GM18519 (cell line): ENCODE measurements at regions not wholly inside any gene's neighbourhood (a gene's known extent, or its start where the extent isn't known, plus 50 kb on each side); places are given as distances from the start of the nearest gene placed in this dataset.

Source experiments
- ATAC-seq: cut with Tn5 transposase; IDR thresholded peaks from one replicate; pipeline ENCODE4 v1.9.1; 2021; ENCODE audit warnings: mild to moderate bottlenecking, moderate library complexity; ENCODE audit not compliant: unreplicated experiment, low FRiP score

DNA sequence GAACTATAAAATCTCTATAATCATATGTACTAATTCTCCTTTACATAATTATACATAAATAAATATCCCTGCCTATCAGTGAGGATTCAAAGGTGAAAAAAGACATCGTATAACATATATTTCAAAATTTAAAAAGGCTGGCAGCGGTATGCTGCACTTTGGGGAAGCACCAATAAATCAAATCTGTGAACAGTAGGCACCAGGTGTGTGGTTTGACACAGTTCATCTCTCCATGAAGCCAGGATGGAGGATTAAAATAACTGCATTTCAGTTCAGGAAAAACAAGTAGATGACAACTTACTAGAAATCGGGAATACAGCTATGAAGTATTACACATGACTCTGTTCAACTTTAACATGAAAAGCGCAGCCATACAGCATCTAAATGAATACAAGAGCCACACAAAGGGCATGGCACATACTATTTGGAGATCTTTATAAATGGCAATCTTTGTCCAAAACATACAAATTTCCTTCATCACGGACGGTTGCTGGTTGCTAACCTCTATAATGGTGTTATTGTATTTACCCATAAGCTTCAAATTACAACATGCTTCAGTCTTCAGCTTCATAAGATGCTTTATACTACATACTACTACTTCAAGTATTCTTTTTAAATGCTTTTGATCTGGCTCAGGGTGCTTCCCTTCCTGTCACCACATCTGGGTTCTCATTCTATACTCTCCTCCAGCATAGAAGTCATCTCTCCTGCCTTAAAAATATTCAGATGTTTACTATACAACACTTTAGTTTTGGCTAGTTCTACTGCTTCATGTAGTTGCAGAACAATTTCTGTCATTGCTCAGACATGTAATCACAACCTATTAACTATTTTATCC lies 128.7 kb downstream of the KLF12 start:
- no peak for ATAC-seq

DNA sequence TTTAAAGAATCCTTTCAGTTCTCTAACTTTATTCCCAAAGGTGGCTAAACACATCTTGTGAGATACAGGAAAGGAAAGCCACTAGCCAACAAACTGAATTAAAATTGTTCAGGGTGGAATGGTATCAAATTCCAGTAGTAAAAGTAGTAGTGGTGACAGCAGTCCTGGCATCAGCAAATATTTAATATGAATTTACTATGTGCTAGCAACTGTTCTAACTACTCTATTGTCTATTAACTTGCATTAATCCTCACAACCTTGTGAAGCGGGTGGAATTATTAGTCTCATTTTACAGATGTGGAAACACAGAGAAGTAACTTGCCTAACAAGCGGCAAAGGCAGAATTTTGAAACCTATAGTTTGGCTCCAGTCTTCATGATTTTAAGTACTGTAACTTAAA lies 130.1 kb downstream of the KLF12 start:
- no peak for ATAC-seq

- no peak for ATAC-seq
These were observed 130.8 kb downstream of the KLF12 start for GRCh38 chr13:74003374-74003773.

- ATAC-seq = no peak
These were observed 133.3 kb downstream of the KLF12 start for GRCh38 chr13:74000876-74001275.

DNA sequence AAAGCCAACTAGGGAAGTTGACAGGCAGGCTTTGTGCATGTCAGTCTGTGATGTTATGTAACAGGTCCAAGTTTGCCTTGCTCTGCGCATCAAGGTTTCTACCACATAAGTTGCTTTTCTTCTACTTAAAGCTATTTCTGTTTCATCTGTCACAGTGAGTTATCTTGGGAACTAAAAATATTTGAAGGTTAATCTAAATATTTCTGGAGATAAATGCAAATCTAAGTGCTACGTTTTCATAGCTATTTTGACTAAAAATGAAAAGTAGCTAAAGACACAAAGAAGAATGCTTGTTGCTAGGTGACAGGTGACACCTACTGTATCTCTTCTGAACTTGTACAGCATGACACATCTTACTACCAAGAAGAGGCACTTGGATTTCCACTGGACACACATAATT lies 135.6 kb downstream of the KLF12 start:
- ATAC-seq = peak; percentile 79

- no peak for ATAC-seq
These were observed 136.2 kb downstream of the KLF12 start for GRCh38 chr13:73997964-73998363.

DNA sequence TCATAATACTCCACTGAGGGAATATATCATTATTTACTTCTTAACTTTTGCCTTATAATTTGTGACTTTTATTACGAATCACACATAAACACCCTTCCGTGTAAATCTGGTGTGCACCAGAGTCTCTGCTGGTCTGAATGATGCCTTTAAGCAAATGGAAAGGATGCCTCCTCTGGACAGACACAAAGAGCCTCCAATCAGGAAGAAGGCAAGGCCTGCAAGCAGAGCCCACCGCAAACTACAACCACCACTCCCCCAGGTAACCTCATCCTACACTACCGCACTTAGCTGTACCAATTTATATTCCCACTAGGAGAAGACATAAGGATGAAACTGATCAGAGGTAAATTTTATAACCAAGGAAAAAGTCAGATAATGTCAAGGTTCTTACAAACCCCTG lies 137.6 kb downstream of the KLF12 start:
- no peak for ATAC-seq

DNA sequence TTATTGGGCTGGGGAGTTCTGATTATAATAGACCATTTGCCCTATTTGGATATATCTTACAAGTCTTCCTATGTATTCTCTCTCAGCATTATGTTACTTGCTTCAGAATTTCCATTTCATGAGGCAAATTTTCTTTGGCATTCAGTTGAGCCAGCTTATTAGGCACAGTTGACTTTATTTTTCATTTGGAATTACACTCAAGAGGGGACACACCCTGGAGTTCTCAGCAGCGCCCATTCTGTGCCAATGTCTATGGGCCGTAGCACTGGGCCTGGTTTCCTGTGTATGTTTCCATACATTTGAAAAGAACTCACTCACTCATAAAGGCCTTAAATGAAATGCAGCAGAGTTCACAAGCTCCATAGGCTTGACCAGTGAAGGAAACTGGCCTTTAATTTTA lies 138.5 kb downstream of the KLF12 start:
- ATAC-seq = no peak

DNA sequence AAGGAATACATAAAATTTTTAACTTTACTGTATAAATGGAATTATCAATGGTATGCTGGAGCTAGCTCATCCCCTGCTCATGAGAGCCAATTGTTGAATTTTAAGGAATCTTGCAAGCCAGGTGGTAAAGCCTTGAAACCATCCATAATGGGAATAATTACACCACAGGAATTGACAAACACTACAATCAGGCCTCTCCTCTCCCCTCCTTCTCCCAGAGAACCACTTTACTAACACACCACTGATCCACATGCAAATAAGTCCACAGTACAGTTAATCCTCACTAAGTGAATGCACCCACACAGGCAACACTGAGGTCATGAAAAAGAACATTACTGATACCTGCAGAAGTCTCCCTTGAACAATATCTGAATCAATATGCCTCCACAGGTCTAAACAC lies 140.5 kb downstream of the KLF12 start:
- ATAC-seq = no peak

DNA sequence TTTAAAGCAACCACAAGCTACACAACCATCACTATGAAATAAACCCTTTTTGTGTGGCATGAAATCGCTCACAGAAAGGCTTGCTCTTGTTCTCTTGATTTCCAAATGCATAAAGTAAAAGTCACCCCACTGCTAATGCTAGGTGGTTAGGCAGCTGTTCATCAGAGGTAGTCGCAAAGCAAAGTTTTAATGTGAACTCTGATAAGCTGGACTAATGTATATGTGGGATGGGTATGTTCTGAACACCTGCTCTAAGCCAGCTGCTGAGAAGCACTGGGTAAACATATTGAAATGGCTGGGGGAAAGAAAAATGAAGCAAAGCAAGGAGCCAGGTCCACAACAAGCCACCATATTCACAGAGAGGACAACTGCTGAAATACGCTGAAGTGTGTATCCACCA lies 142.3 kb downstream of the KLF12 start:
- ATAC-seq = no peak

DNA sequence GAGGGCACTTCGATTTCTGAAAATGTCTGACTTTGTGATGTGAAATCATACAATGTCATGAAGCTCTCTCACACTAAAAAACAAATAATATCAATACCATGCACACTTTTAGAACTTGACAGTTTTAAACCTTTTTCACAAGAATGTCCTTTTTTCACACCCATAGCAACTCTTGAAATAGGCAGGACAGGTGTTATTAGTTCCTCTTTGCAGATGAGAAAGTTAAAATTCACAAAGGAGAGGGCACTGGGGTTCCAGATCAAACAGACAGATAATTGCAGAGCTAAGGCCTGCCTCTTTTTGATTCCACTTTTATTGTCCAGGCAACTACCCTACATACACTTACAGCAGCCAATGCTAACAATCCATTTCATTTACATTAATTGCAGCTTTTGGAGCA lies 142.8 kb downstream of the KLF12 start:
- no peak for ATAC-seq

DNA sequence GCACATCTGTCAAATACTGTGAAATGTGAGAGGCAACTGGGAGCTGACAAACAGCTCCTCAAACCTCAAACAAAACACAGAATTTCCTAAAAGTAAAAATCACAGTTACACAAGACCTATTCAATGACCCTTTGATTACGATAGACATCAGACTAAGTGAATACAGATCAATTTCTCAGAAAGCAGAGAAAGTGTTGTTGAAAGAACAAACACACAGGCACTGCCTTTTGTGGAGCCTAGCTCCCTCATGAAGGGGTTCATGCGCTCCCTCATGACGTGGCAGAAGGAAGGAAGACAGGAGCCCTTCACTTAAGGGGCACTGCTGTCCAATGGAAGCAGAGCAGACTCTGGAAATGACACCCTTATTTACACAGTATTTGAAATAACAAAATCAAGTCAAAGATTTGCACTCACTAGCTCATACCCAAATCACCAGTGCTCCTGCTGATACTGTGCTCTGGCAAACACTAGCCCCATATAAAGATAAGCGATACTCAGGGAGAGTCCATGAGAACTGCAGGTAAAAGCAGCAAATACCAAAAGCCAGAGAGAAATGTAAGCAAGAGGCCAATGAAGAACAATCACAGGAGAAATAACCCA lies 144.9 kb downstream of the KLF12 start:
- no peak for ATAC-seq

GRCh38 chr13:73988461-73988860 lies 145.7 kb downstream of the KLF12 start:
- ATAC-seq = no peak

- ATAC-seq = no peak
These were observed 146.6 kb downstream of the KLF12 start for GRCh38 chr13:73987618-73988017.

DNA sequence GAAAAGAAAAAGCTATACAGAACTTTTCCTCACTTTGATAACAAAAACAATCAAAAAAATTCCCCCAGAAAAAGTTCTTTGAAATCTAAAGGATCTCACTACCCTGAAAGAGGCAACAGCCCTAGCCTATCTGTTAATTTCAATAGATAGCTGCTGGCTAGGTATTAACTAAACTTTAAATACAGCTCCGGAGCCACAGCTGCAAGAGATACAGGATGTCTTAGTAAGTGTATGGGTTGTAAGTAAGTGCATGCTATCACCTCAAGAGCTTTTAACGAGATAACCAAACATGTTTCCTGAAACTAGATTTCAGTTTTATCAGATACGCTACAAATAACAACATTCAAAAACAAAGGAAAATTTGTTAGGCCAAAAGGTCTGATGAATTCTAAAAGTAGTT lies 148.4 kb downstream of the KLF12 start:
- ATAC-seq = no peak

GRCh38 chr13:73984949-73985691 lies 149.1 kb downstream of the KLF12 start:
- no peak for ATAC-seq

- no peak for ATAC-seq
These were observed 150.0 kb downstream of the KLF12 start for GRCh38 chr13:73984201-73984600.

GRCh38 chr13:73983109-73983508 lies 151.1 kb downstream of the KLF12 start:
- no peak for ATAC-seq

DNA sequence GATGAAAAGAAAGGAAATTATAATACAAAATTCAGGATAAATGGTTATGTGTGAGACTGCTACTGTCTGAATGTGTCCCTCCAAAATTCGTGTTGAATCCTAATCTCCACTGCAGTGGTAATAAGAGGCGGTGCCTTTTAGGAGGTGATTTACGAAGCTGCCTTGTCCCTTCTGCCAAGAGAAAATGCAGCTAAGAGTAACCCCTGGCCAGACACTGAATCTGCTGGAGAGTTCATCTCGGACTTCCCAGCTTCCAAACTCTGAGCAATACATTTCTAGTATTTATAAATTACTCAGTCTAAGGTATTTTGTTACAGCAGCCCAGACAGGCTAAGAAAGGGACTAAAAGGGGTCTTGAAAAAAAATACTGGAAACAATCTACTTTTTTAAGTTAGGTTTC lies 152.6 kb downstream of the KLF12 start:
- ATAC-seq = no peak

GRCh38 chr13:73975767-73976166 lies 158.4 kb downstream of the KLF12 start:
- no peak for ATAC-seq

DNA sequence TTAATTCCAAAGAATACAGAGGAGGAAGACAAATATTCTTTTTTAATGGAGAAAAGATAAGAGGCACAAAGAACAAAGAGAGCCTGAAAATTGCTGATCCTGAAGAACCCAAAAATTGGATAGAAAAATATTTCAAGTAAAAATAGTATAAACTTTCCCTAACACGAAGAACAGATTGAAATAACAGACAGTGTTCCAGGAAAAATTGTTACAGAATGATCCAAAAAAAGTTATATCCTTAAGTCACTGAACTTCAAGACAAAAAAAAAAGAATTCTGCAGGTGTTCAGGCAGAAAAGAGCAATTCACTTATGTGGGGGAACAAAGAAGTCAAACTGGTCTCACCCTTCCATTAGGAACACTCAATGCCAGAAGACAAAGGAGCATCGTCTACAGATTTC lies 160.2 kb downstream of the KLF12 start:
- no peak for ATAC-seq

- no peak for ATAC-seq
These were observed 161.0 kb downstream of the KLF12 start for GRCh38 chr13:73973156-73973555.
